ENCODE measurements at regions not wholly inside any gene's neighbourhood (a gene's known extent, or its start where the extent isn't known, plus 50 kb on each side); places are given as distances from the start of the nearest gene placed in this dataset.
A peak's percentile ranks its signal among the peaks of the same experiment; 100 is the strongest.
"Not testable (repeated sequence)": the region's sequence is repeated elsewhere in the genome, so short reads cannot be mapped to it uniquely, and the experiment has no call there.

DNA sequence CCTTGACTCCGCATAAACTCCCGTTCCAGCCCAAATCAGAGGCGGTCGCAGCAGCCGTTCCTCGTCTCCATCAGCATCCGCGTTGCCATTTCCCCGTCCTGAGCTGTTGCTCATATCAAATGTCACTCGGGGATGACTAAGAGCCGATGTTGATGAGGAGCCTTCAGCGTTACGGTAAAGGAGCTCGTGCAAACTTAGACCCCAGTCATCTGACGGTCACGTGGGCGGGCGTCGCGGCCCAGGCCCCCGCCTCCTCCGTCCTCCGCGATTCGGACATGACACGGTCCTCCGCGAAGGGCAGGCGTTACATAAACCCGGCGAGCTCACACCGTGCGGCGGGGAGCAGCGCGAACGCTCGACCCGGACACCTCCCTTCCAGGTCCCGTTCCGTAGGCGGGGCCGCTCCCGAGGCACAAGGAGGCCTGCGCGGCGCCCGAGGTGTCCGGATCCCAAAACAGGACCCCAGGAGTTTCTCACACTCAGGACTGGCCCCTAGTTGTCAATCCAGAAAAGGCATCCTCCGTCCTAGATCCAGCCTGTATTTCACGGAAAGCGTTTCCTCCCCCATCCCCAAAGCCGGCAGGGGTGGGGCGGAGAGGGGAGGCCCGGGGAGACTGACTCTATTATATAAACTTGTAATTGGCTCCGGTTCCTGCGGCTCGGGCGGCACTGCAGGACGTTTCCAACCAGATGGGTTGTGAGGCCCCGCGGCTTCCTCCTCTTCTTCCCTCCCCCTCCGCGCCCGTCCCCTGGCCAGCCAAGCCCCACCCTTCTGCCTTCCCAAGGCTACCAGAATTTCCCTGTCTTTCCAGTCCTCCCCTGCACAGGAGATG lies 100.0 kb upstream of the IGF1R start:
- H3K4me3 ChIP-seq (ENCODE audit: low read depth, low read length) = peak overlapping the region; percentile 42
- TF ChIP-seq, protein P1, sequence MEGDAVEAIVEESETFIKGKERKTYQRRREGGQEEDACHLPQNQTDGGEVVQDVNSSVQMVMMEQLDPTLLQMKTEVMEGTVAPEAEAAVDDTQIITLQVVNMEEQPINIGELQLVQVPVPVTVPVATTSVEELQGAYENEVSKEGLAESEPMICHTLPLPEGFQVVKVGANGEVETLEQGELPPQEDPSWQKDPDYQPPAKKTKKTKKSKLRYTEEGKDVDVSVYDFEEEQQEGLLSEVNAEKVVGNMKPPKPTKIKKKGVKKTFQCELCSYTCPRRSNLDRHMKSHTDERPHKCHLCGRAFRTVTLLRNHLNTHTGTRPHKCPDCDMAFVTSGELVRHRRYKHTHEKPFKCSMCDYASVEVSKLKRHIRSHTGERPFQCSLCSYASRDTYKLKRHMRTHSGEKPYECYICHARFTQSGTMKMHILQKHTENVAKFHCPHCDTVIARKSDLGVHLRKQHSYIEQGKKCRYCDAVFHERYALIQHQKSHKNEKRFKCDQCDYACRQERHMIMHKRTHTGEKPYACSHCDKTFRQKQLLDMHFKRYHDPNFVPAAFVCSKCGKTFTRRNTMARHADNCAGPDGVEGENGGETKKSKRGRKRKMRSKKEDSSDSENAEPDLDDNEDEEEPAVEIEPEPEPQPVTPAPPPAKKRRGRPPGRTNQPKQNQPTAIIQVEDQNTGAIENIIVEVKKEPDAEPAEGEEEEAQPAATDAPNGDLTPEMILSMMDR (IDR thresholded peaks at IDR 0.05; ENCODE audit: control insufficient read depth, extremely low read depth, insufficient read depth) = no peak
- DNase-seq (ENCODE audit: low read depth) = no peak

DNA sequence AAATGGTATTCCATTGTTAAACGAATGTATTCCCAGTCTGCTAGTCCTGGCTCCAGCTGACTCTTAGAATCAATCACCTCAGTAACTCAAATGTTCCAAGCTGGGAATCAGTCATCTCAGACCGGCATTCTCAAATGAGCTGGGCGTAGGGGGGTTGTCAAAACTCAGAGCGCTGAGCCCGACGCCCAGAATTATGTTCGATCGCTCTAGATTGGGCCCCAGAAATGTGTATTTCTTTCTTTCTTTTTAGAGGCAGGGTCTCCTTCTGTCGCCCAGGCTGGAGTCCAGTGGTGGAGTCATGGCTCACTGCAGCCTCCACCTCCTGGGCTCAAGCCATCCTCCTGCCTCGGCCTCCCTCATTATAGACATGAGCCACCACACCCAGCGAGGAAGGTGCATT lies 99.3 kb upstream of the IGF1R start:
- TF ChIP-seq, protein P1 (IDR thresholded peaks at IDR 0.05; ENCODE audit: control insufficient read depth, extremely low read depth, insufficient read depth) = no peak
- peak overlapping the region; percentile 42 for H3K4me3 ChIP-seq (ENCODE audit: low read depth, low read length)

DNA sequence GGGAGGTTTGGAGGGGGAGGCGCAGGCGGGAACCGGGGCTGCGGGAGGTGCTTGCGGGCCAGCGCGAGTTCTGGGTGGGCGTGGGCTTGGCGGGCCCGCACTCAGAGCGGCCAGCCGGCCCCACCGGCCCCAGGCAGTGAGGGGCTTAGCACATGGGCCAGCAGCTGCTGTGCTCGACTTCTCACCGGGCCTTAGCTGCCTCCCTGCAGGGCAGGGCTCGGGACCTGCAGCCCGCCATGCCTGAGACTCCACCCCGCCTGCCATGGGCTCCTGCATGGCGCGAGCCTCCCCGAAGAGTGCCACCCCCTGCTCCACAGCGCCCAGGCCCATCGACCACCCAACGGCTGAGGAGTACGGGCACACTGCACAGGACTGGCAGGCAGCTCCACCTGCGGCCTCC lies 98.6 kb upstream of the IGF1R start:
- H3K4me3 ChIP-seq (ENCODE audit: low read depth, low read length) = no peak overlapping the region
- TF ChIP-seq, protein P1 (IDR thresholded peaks at IDR 0.05; ENCODE audit: control insufficient read depth, extremely low read depth, insufficient read depth) = no peak
- DNase-seq (ENCODE audit: low read depth) = no peak

More for the DNA sequence above, 99.3 kb upstream of the IGF1R start:
- DNase-seq (ENCODE audit: low read depth) = no peak

DNA sequence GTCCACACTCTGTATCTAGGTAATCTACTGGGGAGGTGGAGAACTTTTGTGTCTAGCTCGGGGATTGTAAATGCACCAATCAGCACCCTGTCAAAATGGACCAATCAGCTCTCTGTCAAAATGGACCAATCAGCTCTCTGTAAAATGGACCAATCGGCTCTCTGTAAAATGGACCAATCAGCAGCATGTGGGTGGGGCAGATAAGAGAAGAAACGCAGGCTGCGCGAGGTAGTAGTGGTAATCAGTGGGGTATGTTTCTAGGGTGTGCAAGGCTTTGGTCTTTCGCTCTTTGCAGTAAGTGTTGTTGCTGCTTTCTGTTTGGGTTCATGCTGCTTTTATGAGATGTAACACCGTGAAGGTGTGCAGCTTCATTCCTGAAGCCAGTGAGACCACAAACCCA lies 98.0 kb upstream of the IGF1R start:
- DNase-seq (ENCODE audit: low read depth); H3K4me3 ChIP-seq (ENCODE audit: low read depth, low read length): not testable (repeated sequence)

DNA sequence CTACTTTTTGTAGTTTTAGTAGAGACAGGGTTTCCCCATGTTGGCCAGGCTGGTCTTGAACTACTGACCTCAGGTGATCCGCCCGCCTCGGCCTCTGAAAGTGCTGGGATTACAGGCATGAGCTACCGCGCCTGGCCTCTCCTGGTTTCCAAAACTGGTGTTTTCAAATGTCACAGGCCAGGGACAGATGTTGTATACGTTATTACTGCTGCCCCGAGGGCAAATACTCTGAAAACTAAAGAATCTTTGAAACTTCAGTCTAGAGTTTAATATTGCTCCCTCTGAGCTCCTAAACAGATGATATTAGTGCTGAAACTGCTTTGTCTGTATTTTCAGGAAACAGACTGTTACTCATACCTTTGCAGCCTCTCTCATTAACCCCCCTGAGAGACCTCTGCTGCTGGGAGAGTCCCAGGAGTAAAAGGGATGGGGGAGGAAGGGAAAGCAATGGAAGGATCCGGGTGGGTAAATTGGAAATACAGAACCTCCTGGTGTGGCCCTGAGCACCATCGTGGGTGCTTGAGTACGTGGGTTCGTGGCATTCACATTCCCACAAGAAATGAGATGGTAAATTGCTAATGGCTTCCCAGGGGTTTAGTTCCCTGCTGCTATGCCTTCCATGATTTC lies 96.3 kb upstream of the IGF1R start:
- H3K4me3 ChIP-seq (ENCODE audit: low read depth, low read length) = no peak overlapping the region
- DNase-seq (ENCODE audit: low read depth) = no peak
- TF ChIP-seq, protein P1 (IDR thresholded peaks at IDR 0.05; ENCODE audit: control insufficient read depth, extremely low read depth, insufficient read depth) = no peak

DNA sequence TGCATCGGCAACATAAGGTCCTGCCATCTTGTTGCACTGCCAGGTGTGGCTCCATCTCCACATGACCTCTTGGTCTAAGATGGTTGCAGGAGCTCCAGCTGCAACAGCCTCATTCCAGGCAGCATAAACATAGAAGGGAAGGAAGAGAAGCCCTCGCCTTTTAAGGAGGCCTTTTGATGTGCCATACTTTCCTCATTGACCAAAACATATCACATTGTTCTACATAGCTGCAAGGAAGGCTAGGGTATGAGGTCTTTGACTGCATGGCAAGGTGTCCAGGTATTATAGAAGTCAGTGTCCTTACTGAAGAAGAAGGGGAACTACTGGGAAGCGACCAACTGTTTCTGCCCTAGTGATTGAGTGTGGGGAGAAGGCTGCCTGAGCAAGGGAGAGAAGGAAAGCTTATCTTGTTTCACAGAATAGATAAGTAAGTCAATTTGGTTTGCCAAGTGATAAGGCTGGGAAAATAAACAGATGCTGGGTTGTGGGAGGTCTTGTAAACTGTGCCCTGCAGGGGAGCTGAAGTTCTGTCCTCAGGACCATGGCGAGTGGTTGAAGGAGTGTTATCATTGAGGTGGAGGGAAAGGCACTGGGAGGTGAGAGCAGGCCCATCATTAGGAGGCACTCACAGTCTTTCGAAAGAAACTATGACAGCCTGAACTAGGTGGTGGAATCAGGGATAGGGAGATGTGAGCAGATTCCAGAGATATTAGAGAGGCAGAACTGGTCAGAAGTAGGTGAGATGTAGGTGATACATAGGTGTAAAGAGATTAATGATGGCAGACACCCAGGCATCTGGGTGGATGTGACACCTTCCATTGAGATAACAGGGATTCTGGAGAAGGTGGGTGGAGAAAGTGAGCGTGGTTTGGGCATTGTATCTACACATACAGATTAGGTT lies 93.8 kb upstream of the IGF1R start:
- TF ChIP-seq, protein P1 (IDR thresholded peaks at IDR 0.05; ENCODE audit: control insufficient read depth, extremely low read depth, insufficient read depth) = no peak
- no peak overlapping the region for H3K4me3 ChIP-seq (ENCODE audit: low read depth, low read length)
- DNase-seq (ENCODE audit: low read depth) = no peak

DNA sequence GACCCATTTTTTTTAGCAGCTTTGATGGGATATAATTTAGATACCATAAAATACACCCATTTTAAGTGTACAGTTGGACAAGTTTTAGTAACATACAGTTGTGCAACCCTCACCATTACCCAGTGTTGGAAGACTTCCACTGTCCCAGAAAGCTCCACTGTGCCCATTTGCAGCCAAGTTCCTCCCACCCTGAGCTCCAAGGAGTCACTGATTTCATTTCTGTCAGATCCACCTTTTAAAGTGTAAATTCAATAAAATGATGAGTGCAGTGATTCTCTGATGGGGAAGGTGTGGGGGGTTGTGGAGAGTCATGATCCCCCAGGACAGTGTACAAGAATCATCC lies 93.2 kb upstream of the IGF1R start:
- TF ChIP-seq, protein P1 (IDR thresholded peaks at IDR 0.05; ENCODE audit: control insufficient read depth, extremely low read depth, insufficient read depth) = no peak
- DNase-seq (ENCODE audit: low read depth) = no peak
- H3K4me3 ChIP-seq (ENCODE audit: low read depth, low read length) = no peak overlapping the region

Data from LNCaP clone FGC (cell line).